SJSA1 (cell line): ENCODE measurements at regions not wholly inside any gene's neighbourhood (a gene's known extent, or its start where the extent isn't known, plus 50 kb on each side); places are given as distances from the start of the nearest gene placed in this dataset.
"Not testable (repeated sequence)": the region's sequence is repeated elsewhere in the genome, so short reads cannot be mapped to it uniquely, and the experiment has no call there.

Experiments used
- DNase-seq, 2 experiments: peaks; one replicate each; pipeline ENCODE4 v3.0.0-alpha.2; 2015 to 2020; ENCODE audit warnings: low spot score in 2 of 2, low read depth in 1 of 2
- H3K27ac ChIP-seq: fragments of 250-450 bp; sonication (Bioruptor Pico); 2 replicates; pipeline ENCODE4 v1.5.1; 2020; ENCODE audit warnings: mild to moderate bottlenecking, moderate library complexity
- H3K27me3 ChIP-seq: fragments of 250-450 bp; sonication (Bioruptor Pico); replicated peaks from 2 replicates; pipeline ENCODE4 v1.5.1; 2020; ENCODE audit warnings: mild to moderate bottlenecking, moderate library complexity
- H3K36me3 ChIP-seq: fragments of 250-450 bp; sonication (Bioruptor Pico); 2 replicates; pipeline ENCODE4 v1.5.1; 2020; ENCODE audit warnings: mild to moderate bottlenecking
- H3K4me1 ChIP-seq: fragments of 250-450 bp; sonication (Bioruptor Pico); replicated peaks from 2 replicates; pipeline ENCODE4 v1.6.1; 2021; ENCODE audit warnings: mild to moderate bottlenecking
- H3K4me3 ChIP-seq: fragments of 250-450 bp; sonication (Bioruptor Pico); 2 replicates; pipeline ENCODE4 v1.5.1; 2020; ENCODE audit warnings: mild to moderate bottlenecking
- H3K9me3 ChIP-seq: fragments of 250-450 bp; sonication (Bioruptor Pico); replicated peaks from 2 replicates; pipeline ENCODE4 v1.5.1; 2020; ENCODE audit warnings: mild to moderate bottlenecking

DNA sequence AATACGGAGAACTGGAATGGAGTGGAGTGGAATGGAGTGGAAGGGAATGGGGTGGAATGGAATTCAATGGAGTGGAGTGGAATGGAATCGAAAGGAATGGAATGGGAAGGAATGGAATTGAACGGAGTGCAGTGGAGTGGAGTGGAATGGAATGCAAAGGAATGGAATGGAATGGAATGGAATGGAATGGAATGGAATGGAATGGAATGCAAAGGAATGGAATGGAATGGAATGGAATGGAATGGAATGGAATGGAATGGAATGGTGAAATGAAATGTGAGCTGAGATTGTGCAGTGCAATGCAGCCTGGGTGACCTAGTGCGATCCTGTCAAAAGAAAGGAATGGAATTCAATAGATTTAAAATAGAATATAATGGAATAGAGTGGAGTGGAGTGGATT lies 357.3 kb upstream of the WSB1 start:
- H3K36me3 ChIP-seq, H3K4me1 ChIP-seq, DNase-seq, H3K9me3 ChIP-seq, H3K27me3 ChIP-seq, H3K4me3 ChIP-seq, H3K27ac ChIP-seq: not testable (repeated sequence)

DNA sequence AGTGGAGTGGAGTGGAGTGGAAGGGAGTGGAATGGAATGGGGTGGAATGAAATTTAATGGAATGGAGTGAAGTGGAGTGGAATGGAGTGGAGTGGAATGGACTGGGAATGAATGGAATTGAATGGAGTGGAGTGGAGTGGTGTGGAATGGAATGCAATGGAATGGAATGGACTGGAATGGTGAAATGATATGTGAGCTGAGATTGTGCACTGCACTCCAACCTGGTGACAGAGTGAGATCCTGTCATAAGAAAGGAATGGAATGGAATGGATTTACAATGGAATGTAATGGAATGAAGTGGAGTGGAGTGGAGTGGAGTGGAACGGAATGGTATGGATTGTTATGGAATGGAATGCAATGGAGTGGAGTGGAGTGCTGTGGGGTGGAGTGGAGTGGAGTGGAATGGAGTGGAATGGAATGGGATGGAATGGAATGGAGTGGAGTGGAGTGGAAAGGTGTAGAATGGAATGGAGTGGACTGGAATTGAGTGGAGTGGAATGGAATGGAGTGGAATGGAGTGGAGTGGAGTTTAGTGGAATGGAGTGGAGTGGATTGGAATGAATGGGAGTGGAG lies 356.1 kb upstream of the WSB1 start:
- H3K4me3 ChIP-seq, DNase-seq, H3K4me1 ChIP-seq, H3K9me3 ChIP-seq, H3K27me3 ChIP-seq, H3K36me3 ChIP-seq, H3K27ac ChIP-seq: not testable (repeated sequence)

DNA sequence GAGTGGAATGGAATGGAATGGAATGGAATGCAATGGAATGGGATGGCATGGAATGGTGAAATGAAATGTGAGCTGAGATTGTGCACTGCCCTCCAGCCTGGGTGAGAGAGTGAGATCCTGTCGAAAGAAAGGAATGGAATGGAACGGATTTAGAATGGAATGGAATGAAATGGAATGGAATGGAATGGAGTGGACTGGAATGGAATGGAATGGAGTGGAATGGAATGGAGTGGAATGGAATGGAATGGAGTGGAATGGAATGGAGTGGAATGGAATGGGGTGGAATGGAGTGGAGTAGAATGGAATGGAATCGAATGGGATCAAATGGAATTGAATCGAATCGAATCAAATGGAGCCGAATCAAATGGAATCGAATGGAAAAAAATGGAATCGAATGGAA lies 354.2 kb upstream of the WSB1 start:
- not testable (repeated sequence) for H3K27ac ChIP-seq, H3K36me3 ChIP-seq, H3K4me3 ChIP-seq, DNase-seq, H3K27me3 ChIP-seq, H3K4me1 ChIP-seq, H3K9me3 ChIP-seq

DNA sequence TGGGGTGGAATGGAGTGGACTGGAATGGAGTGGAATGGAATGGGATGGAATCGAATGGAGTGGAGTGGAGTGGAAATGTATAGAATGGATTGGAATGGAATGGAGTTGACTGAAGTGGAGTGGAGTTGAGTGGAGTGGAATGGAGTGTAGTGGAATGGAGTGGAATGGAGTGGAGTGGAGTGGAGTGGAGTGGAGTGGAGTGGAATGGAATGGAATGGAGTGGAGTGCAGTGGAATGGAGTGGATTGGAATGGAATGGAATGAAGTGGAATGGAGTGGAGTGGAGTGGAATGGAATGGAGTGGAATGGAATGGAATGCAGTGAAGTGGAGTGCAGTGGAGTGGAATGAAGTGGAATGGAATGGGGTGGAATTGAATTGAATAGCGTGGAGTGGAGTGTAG lies 353.3 kb upstream of the WSB1 start:
- DNase-seq, H3K27me3 ChIP-seq, H3K4me1 ChIP-seq, H3K9me3 ChIP-seq, H3K27ac ChIP-seq, H3K4me3 ChIP-seq, H3K36me3 ChIP-seq: not testable (repeated sequence)

DNA sequence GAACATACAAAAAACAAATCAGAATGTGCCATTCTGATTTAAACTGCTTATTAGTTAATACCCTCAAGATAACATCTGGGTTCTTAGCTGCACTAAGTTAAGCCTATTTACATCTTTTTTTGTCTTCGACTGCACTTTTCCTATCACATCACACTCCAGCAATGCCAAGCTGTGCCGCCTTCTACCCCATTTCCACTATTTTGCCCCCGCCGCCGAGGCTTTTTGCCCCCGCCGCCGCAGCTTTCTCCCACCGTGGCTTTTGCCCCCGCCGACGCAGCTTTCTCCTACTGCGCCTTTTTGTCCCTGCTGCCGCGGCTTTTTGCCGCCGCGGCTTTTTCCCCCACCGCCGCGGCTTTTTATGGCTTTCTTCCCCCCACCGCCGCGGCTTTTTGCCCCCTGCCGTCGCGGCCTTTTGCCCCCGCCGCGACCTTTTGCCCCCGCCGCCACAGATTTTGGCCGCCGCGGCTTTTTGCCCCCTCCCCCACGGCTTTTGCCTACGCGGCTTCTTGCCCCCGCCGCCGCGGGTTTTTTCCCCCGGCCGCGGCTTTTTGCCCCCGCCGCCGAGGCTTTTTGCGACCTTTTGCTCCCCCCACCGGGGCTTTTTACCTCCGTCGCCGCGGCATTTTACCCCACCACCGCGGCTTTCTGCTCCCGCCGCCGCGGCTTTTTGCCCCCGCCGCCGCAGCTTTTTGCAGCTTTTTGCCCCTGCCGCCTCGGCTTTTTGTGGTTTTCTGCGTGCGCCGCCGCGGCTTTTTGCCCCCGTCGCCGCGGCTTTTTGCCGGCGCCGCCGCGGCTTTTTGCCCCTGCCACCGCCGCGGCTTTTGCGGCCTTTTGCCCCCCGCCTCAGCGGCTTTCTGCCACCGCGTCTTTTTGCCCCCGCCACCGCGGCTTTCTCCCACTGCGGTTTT lies 331.4 kb upstream of the WSB1 start:
- Histone ChIP-seq H3K4me3 (no peak overlapping the region), H3K36me3 (no peaks in the 10 kb centered on the region), H3K9me3 (no peaks in the 10 kb centered on the region), H3K27me3 (no peaks in the 10 kb centered on the region), H3K27ac (no peak overlapping the region), H3K4me1 (no peaks in the 10 kb centered on the region)
- DNase-seq, result no peak

DNA sequence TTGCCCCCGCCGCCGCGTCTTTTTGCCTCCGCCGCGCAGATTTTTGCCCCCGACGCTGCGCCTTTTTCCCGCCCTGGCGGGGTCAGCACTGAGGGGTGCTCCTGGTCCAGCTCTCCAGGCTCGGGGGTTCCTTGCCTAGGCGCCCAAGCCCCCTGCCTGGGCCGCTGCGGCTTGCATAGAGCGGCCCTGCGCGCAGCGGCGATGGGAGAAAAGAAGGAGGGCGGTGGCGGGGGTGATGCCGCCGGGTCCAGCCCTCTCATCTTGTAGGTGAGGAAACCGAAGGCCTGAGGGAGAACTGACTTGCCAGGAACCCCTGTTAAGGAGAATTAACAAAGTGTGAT lies 330.8 kb upstream of the WSB1 start:
- H3K4me3 ChIP-seq, result no peak overlapping the region

DNA sequence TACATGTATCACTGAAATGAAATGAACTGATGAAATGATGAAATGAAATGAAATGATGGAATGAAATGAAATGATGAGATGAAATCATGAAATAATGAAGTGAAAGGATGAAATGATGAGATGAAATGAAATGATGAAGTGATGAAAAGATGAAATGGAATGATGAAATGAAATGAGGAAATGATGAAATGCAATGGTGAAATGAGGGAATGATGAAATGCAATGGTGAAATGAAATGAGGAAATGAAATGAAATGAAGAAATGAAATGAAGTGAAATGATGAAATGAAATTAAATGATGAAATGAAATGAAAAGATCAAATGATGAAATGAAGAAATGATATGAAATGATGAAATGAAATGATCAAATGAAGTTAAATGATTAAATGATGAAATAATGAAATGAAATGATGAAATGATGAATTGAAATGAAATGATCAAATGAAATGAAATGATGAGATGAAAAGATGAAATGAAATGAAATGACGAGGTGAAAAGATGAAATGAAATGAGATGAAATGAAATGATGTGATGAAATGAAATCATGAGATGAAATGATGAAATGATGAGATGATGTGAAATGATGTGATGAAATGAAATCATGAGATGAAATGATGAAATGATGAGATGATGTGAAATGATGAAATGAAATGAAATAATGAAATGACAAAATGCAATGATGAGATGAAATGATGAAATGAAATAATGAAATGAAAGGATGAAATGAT lies 327.9 kb upstream of the WSB1 start:
- not testable (repeated sequence) for DNase-seq, H3K9me3 ChIP-seq, H3K27ac ChIP-seq

More for the DNA sequence above, 330.8 kb upstream of the WSB1 start:
- H3K9me3 ChIP-seq, result no peaks in the 10 kb centered on the region
- DNase-seq, result no peak
- no peak overlapping the region for H3K27ac ChIP-seq
- no peaks in the 10 kb centered on the region for H3K36me3 ChIP-seq
- H3K27me3 ChIP-seq, result no peaks in the 10 kb centered on the region
- H3K4me1 ChIP-seq, result no peaks in the 10 kb centered on the region

DNA sequence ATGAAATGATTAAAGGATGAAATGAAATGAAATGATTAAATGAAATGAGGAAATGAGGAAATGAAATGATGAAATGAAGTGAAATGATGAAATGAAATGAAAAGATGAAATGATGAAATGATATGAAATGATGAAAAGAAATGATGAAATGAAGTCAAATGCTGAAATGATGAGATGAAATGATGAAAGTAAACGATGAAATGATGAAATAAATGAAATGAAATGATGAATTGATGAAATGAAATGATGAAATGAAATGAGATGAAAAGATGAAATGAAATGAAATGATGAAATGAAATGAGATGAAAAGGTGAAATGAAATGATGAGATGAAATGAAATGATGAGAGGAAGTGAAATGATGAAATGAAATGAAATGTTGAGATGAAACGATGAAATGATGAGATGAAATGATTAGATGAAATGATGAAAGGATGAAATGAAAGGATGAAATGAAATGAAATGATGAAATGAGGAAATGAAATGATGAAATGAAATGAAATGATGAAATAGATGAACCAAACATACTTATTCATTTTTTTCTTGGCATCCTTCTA lies 327.2 kb upstream of the WSB1 start:
- H3K36me3 ChIP-seq, H3K9me3 ChIP-seq, H3K4me3 ChIP-seq, H3K4me1 ChIP-seq, H3K27me3 ChIP-seq, DNase-seq, H3K27ac ChIP-seq: not testable (repeated sequence)

More for the DNA sequence above, 327.9 kb upstream of the WSB1 start:
- not testable (repeated sequence) for H3K4me1 ChIP-seq, H3K27me3 ChIP-seq, H3K4me3 ChIP-seq, H3K36me3 ChIP-seq

DNA sequence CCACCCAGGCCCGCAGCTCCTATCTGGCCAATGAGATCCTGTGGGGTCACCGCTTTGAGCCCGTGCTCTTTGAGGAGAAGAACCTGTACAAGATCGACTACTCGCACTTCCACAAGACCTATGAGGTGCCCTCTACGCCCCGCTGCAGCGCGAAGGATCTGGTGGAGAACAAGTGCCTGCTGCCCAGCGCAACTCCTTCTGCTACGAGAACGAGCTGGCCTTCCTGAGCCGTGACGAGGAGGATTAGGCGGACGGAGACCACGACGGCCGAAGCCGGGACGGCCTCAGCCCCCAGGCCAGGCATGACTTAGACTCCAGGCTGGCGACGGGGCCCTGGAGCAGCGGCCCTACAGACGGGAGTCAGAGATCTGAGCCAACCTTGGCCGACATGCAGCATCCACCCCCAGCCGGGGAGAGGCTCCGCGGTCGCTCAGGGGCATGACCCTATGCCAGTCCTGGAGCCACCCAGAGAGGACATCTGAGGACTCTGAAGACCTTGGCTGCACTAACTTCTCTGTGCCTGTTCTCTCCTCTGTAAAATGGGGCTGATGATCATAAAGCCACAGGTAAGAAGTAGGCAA lies 312.0 kb upstream of the WSB1 start:
- H3K27me3 ChIP-seq, H3K36me3 ChIP-seq, H3K4me1 ChIP-seq, H3K27ac ChIP-seq, DNase-seq, H3K4me3 ChIP-seq, H3K9me3 ChIP-seq: not testable (repeated sequence)

DNA sequence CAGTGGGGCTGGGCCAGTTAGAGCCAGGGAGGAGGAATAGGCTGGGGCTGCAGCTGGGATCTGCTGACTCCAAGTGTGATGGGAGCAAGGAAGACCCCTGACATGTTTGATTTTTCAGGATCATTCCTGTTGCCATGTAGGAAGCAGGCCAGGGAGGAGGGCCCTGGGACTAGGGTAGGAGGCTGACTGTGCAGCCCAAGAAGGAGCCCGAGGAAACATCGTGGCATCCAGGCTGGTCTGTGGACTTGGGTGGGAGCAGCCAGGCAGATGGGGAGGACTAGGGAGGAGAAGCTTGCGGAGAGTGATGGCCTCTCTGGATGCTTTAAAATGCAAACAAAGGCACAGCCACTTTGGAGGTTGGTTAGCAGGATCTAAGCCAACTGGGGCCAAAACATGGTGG lies 311.4 kb upstream of the WSB1 start:
- H3K4me1 ChIP-seq, DNase-seq, H3K27ac ChIP-seq, H3K36me3 ChIP-seq, H3K27me3 ChIP-seq, H3K9me3 ChIP-seq, H3K4me3 ChIP-seq: not testable (repeated sequence)

DNA sequence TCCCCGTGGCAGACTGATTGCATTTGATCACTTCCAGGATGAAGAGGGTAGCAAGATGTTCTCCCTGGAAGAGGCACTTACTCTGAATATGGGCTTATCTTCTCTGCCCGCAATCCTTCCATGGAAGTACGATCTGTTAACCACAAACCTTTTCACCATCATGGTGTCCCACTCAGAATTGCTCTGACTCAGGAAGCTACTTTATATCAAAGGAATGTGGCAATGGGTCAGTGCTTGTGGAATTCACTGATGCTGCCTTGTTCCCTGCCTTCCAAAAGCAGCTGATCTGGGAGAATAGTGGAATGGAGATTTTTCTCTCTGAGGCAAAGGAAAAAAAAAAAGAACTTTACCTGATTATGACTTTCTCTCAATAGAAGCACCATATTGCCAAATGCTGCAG lies 306.1 kb upstream of the WSB1 start:
- H3K4me1 ChIP-seq, H3K27me3 ChIP-seq, H3K36me3 ChIP-seq, H3K9me3 ChIP-seq, H3K4me3 ChIP-seq, DNase-seq, H3K27ac ChIP-seq: not testable (repeated sequence)

DNA sequence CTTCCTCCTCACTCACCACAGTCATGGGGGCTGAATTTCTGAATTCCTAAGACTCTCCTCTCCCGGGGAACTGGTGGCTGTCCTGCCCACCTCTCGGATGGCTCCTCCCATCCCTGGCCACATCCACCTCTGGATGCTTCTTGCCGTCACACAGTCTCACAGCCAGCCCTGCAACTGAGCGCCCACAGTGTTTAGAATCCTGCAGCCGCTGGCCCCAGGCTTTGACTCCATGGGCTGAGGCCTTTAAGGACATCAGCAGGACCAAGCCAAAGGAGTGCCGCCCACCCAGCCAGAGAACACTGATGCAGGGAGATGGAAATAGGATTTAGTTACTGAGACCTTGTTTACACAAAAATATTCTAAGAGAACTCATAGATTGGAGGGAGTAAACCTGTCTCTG lies 299.3 kb upstream of the WSB1 start:
- not testable (repeated sequence) for H3K27ac ChIP-seq, DNase-seq, H3K9me3 ChIP-seq, H3K4me1 ChIP-seq, H3K4me3 ChIP-seq, H3K27me3 ChIP-seq, H3K36me3 ChIP-seq

DNA sequence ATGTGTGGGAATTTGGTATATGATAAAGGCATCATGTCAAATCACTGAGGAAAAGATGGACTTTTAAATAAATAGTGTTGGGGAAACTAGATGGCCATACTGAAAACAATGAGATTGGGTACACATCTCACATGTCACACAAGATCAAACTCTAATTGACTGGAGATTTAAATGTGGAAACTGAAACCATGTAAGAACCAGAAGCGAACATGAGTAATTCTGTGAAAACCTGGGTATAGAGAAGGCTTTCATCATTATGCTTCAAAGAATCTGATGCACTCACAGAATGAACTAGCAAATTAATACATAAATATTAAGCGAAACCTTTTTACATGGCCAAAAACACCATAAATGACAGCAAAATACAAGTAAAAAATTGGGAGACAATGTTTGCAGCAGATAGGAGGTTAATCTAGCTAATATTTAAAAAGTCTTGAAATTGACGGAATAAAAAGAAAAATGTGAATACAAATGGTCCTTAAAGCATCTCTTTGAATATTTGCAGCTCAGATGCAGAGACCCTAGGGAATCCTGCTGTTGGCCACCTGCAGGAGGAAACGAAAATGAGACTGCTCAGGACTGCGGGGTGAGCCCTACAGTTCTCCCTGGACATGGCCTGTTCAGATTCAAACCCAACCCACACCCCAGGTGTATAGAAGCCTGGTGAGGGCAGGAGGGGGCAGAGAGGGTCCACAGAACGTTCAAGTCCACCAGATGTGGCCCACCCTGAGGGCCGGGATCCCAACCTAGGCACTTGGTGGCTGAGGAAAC lies 297.6 kb upstream of the WSB1 start:
- H3K9me3 ChIP-seq, H3K27me3 ChIP-seq, H3K36me3 ChIP-seq, H3K4me1 ChIP-seq, H3K27ac ChIP-seq, H3K4me3 ChIP-seq, DNase-seq: not testable (repeated sequence)
